UCSD-AML1 (cell line): ENCODE measurements at regions not wholly inside any gene's neighbourhood (a gene's known extent, or its start where the extent isn't known, plus 50 kb on each side); places are given as distances from the start of the nearest gene placed in this dataset.

Source experiments
- DNase-seq: peaks from one replicate; lab custom pipeline; 2025; ENCODE audit not compliant: unreplicated experiment; lab: John Stamatoyannopoulos, UW

DNA sequence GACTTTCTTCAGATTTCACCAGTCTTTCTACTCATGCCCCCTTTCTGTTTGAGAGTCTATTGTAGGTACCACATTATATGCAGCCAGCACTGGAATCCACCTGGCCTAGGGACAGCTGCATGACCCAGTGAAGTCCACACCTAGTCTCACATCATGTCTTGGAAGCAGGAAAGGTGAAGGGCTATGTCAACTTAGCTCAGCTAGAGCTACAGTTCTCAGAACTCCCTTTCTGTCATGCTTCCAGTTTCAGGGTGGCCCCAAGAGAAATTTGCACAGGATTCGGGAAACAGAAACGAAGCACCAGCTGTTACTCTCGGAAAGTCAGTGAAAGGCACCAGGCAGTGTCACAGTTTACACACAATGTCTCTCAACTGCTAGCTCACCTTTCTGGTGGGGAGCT lies 51.6 kb upstream of the NLRP1 start:
- no peak for DNase-seq

- no peak for DNase-seq
Measured at GRCh38 chr17:5638596-5638995, 54.3 kb upstream of the NLRP1 start.

- DNase-seq: no peak
Measured at GRCh38 chr17:5640726-5641125, 56.4 kb upstream of the NLRP1 start.

- no peak for DNase-seq
Measured at GRCh38 chr17:5642752-5643151, 58.4 kb upstream of the NLRP1 start.

DNA sequence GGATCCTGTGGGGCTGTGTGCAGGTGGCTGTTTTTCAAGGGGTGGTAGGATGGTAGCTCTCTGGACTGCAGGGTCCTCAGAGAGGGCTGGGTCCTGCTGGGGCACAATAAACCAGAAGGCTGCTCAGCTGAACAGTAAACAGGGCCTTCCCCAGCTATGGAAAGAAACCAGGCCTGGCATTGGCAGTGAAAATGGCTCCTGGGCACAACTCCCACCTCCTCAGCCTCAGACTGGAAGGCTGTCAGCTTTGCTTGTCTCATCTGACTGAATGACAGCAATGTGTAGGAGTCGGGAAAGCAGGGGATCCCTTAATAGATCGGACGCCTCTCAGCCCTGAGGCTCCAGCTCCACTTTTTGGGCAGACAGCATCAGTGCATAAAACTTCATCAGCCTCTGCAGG lies 59.8 kb upstream of the NLRP1 start:
- DNase-seq: no peak

GRCh38 chr17:5651348-5651747 lies 67.0 kb upstream of the NLRP1 start:
- no peak for DNase-seq

GRCh38 chr17:5661491-5662125 lies 77.3 kb upstream of the NLRP1 start:
- no peak for DNase-seq

DNA sequence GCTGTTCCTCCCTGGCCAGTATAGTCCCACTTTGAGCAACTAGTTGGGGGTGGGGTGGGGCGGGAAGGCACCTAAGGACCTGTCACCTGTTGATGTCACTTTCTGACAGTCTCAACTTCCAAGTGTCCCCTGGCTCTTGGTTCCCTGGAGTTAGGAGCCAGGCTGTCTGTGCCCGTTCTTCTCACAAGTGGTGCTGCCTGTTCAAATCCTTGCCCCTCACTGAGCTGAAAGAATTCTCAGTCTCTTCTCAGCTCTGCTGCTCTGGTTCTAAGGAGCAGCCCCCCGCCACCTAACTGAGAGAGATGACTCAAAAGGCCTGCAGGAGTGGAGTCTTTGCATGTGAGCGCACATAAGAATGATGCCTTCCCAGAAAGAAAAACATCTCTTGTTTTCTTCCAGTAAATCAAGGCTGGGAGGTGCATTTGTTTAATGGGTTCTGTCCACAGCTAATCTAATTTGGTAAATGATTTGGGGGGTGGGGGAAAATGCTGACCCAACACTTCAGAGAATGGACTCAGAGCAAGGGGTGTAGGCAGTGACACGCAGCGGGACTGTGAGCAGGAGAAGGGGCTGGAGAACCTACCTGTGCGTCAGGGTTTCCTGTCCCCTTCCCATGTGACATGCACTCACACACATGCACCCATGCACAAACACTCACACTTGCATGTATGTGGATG lies 78.2 kb upstream of the NLRP1 start:
- no peak for DNase-seq

- no peak for DNase-seq
Measured at GRCh38 chr17:5665164-5665563, 80.9 kb upstream of the NLRP1 start.

GRCh38 chr17:5667871-5668270 lies 83.6 kb upstream of the NLRP1 start:
- DNase-seq: no peak

DNA sequence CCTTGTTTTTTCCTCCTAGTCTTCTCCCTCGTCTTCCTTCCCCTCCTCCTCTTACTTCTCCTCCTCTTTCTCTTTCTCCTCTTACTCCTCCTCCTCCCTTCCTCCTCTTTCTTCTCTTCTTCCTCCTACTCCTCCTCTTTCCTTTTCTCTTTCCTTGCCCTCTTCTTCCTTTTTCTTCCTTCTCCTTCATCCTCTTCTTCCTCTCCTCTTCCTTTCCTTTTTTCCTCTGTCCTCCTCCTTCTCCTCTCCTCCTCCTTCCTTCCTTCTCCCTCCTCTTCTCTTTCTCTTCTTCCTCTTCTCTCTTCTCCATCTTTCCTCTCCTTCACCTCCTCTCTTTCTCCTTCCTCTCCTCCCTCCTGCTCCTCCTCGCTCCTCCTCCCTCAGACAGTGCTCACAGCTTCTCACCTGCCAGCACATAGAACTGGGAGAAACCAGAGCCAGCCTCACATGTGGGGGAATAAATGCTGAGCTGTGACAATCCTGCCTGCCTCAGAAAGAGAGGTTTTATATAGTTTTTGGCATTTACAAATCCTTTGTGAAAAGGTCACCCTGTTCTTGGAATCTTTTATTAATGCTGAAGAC lies 84.3 kb upstream of the NLRP1 start:
- DNase-seq: no peak

DNA sequence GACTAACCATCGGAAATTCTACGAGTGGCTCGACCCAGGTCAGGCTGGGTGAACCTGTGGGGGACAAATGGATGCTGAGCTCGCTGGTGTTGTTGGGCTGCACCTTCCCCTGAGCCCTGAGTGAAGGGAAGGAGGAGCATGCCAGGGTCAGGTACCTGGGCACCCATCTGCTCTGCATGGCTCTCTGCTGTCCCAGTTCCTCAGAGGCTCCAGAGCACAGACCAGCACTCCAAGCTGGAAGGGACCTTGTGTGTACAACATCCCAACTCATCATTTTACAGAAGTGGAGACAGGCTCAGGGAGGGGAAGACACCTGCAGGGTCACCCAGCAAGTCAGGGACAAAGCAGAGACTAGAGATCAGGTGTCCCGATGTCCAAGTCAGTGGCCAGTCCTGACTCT lies 84.9 kb upstream of the NLRP1 start:
- no peak for DNase-seq

GRCh38 chr17:5672141-5672540 lies 87.8 kb upstream of the NLRP1 start:
- no peak for DNase-seq

GRCh38 chr17:5672815-5673430 lies 88.6 kb upstream of the NLRP1 start:
- DNase-seq: no peak

GRCh38 chr17:5675625-5676421 lies 91.5 kb upstream of the NLRP1 start:
- DNase-seq: no peak

DNA sequence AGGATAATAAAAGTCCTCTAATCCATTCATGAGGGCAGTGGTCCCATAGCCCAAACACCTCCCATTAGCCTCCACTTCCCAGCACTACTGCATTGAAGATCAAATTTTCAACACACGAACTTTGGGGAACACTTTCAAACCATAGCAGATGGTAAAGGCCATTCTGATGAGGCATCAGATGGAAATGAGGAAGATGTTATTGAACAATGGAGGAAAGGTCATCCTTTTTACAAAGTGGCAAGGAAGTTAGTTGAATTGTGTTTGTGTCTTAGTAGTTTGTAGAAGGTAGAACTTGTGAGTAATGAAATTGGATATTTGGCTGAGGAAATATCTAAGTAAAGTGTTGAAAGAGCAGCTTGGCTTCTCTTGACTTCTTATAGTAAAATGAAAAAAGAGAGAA lies 93.3 kb upstream of the NLRP1 start:
- DNase-seq: no peak

- DNase-seq: no peak
Measured at GRCh38 chr17:5678171-5678570, 93.9 kb upstream of the NLRP1 start.

- no peak for DNase-seq
Measured at GRCh38 chr17:5680766-5681165, 96.5 kb upstream of the NLRP1 start.

GRCh38 chr17:5683241-5683640 lies 98.9 kb upstream of the NLRP1 start:
- no peak for DNase-seq

- no peak for DNase-seq
Measured at GRCh38 chr17:5686074-5686635, 101.8 kb upstream of the NLRP1 start.

- DNase-seq: no peak
Measured at GRCh38 chr17:5687646-5688045, 103.3 kb upstream of the NLRP1 start.
